CD8-positive, alpha-beta memory T cell (primary cell): ENCODE measurements at regions not wholly inside any gene's neighbourhood (a gene's known extent, or its start where the extent isn't known, plus 50 kb on each side); places are given as distances from the start of the nearest gene placed in this dataset.

ENCODE experiments used
- CTCF ChIA-PET: fragments of 350-600 bp; sonication (Branson Sonifier 250); formaldehyde crosslinking; loops from one replicate; lab custom pipeline; 2021; ENCODE audit warnings: antibody characterized with exemption; lab: Charles Lee
- POLR2A ChIA-PET: fragments of 350-600 bp; sonication (Branson Sonifier 250); formaldehyde crosslinking; loops from one replicate; lab custom pipeline; 2021; ENCODE audit warnings: antibody characterized with exemption; lab: Charles Lee
- DNase-seq, 5 donors: peaks; one replicate each; pipeline versions ENCODE4 v3.0.0 to v3.0.0-alpha.2; 2020 to 2022; ENCODE audit warnings: mixed read lengths in 1 of 5
- H3K27ac ChIP-seq: one replicate; pipeline ENCODE4 v1.7.0; 2013; ENCODE audit warnings: low read depth, mild to moderate bottlenecking, low read length, moderate library complexity
- H3K27me3 ChIP-seq: 2 replicates; pipeline ENCODE4 v1.7.0; 2013; ENCODE audit warnings: low read length, mild to moderate bottlenecking; ENCODE audit not compliant: insufficient read depth, poor library complexity, severe bottlenecking
- H3K36me3 ChIP-seq: 2 replicates; pipeline ENCODE4 v1.7.0; 2013; ENCODE audit warnings: mild to moderate bottlenecking, low read length, moderate library complexity; ENCODE audit not compliant: insufficient read depth
- H3K4me1 ChIP-seq: 2 replicates; pipeline ENCODE4 v1.7.0; 2013; ENCODE audit warnings: mild to moderate bottlenecking, low read length, moderate library complexity; ENCODE audit not compliant: insufficient read depth
- H3K4me3 ChIP-seq: 2 replicates; pipeline ENCODE4 v1.7.0; 2013; ENCODE audit warnings: mild to moderate bottlenecking, low read length
- H3K9me3 ChIP-seq: 2 replicates; pipeline ENCODE4 v1.7.0; 2013; ENCODE audit warnings: mild to moderate bottlenecking, low read length
- H3K27ac Mint-ChIP-seq, 8 donors: one replicate each; pipeline ENCODE4 v1.8.0; 2020 to 2021; ENCODE audit warnings: mixed read lengths in 8 of 8, mild to moderate bottlenecking in 6 of 8, inconsistent platforms in 3 of 8, moderate library complexity in 3 of 8
- H3K27me3 Mint-ChIP-seq, 2 donors: one replicate each; pipeline ENCODE4 v1.8.0; 2020 to 2021; ENCODE audit warnings: mixed read lengths in 2 of 2, mild to moderate bottlenecking in 1 of 2, moderate library complexity in 1 of 2
- H3K36me3 Mint-ChIP-seq, 3 donors: one replicate each; pipeline ENCODE4 v1.8.0; 2020 to 2021; ENCODE audit warnings: mixed read lengths in 3 of 3, inconsistent platforms in 1 of 3, mild to moderate bottlenecking in 1 of 3
- H3K4me1 Mint-ChIP-seq, 3 donors: one replicate each; pipeline ENCODE4 v1.8.0; 2020 to 2021; ENCODE audit warnings: mixed read lengths in 3 of 3, inconsistent platforms in 1 of 3, mild to moderate bottlenecking in 1 of 3
- H3K4me3 Mint-ChIP-seq, 7 donors: one replicate each; pipeline ENCODE4 v1.8.0; 2020 to 2021; ENCODE audit warnings: mixed read lengths in 7 of 7, mild to moderate bottlenecking in 6 of 7, moderate library complexity in 4 of 7, inconsistent platforms in 2 of 7
- H3K9me3 Mint-ChIP-seq, 5 donors: one replicate each; pipeline ENCODE4 v1.8.0; 2020 to 2022; ENCODE audit warnings: mixed read lengths in 5 of 5, mild to moderate bottlenecking in 3 of 5, moderate library complexity in 2 of 5, inconsistent platforms in 1 of 5

- Mint-ChIP-seq H3K4me1 (no peaks in the 10 kb centered on the region), H3K27me3 (peaks cover 0 to 5% of the 10 kb centered on the region in 2 donors), H3K4me3 (no peak overlapping the region), H3K27ac (peak overlapping the region in 1 of 8 donors; percentile 12), H3K36me3 (no peaks in the 10 kb centered on the region), H3K9me3 (no peaks in the 10 kb centered on the region)
- DNase-seq = no peak
- no peaks in the 10 kb centered on the region for H3K36me3 ChIP-seq
- no peak overlapping the region for H3K4me3 ChIP-seq
- H3K27ac ChIP-seq = no peak overlapping the region
- ChIA-PET CTCF (no interaction called here), POLR2A (interaction anchor here (0.7 kb wide), 1 partner anchor 1225 kb away, joined by 5 read pairs; no protein-coding TSS in a partner anchor)
- no peaks in the 10 kb centered on the region for H3K9me3 ChIP-seq
- no peaks in the 10 kb centered on the region for H3K27me3 ChIP-seq
- no peaks in the 10 kb centered on the region for H3K4me1 ChIP-seq
These were observed 249.3 kb upstream of the PFKP start for GRCh38 chr10:2817940-2818636.

- Histone ChIP-seq H3K27ac (no peak overlapping the region), H3K36me3 (no peaks in the 10 kb centered on the region), H3K4me3 (no peak overlapping the region), H3K9me3 (no peaks in the 10 kb centered on the region), H3K27me3 (no peaks in the 10 kb centered on the region), H3K4me1 (no peaks in the 10 kb centered on the region)
- Mint-ChIP-seq H3K27ac (no peak overlapping the region), H3K9me3 (peaks cover 0 to 4% (median 2%) of the 10 kb centered on the region in 5 donors), H3K4me1 (no peaks in the 10 kb centered on the region), H3K27me3 (peaks cover 0 to 5% of the 10 kb centered on the region in 2 donors), H3K4me3 (no peak overlapping the region), H3K36me3 (no peaks in the 10 kb centered on the region)
- ChIA-PET POLR2A (no interaction called here), CTCF (no interaction called here)
- DNase-seq = no peak
These were observed 253.7 kb upstream of the PFKP start for GRCh38 chr10:2813693-2814092.

GRCh38 chr10:2813286-2813685 lies 254.1 kb upstream of the PFKP start:
- Histone ChIP-seq H3K9me3 (no peaks in the 10 kb centered on the region), H3K27me3 (no peaks in the 10 kb centered on the region), H3K4me1 (no peaks in the 10 kb centered on the region), H3K4me3 (no peak overlapping the region), H3K27ac (no peak overlapping the region), H3K36me3 (no peaks in the 10 kb centered on the region)
- peaks cover 0 to 4% (median 2%) of the 10 kb centered on the region in 5 donors for H3K9me3 Mint-ChIP-seq
- no peak overlapping the region for H3K4me3 Mint-ChIP-seq
- DNase-seq = no peak
- H3K27me3 Mint-ChIP-seq = peaks cover 0 to 5% of the 10 kb centered on the region in 2 donors
- H3K36me3 Mint-ChIP-seq = no peaks in the 10 kb centered on the region
- no peak overlapping the region for H3K27ac Mint-ChIP-seq
- H3K4me1 Mint-ChIP-seq = no peaks in the 10 kb centered on the region
- ChIA-PET POLR2A (no interaction called here), CTCF (no interaction called here)

- no peak overlapping the region for H3K4me3 ChIP-seq
- no peaks in the 10 kb centered on the region for H3K36me3 ChIP-seq
- H3K9me3 ChIP-seq = no peaks in the 10 kb centered on the region
- peaks cover 0 to 7% (median 2%) of the 10 kb centered on the region in 5 donors for H3K9me3 Mint-ChIP-seq
- H3K27me3 ChIP-seq = no peaks in the 10 kb centered on the region
- H3K27ac ChIP-seq = no peak overlapping the region
- no peak overlapping the region for H3K4me3 Mint-ChIP-seq
- DNase-seq = no peak
- H3K4me1 ChIP-seq = no peaks in the 10 kb centered on the region
- CTCF ChIA-PET = no interaction called here
- H3K36me3 Mint-ChIP-seq = no peaks in the 10 kb centered on the region
- no peaks in the 10 kb centered on the region for H3K27me3 Mint-ChIP-seq
- no peaks in the 10 kb centered on the region for H3K4me1 Mint-ChIP-seq
- peak overlapping the region in 1 of 8 donors; percentile 39 for H3K27ac Mint-ChIP-seq
- POLR2A ChIA-PET = no interaction called here
These were observed 254.7 kb upstream of the PFKP start for GRCh38 chr10:2812631-2813030.

- Histone ChIP-seq H3K4me1 (no peaks in the 10 kb centered on the region), H3K27ac (no peak overlapping the region), H3K27me3 (no peaks in the 10 kb centered on the region), H3K9me3 (no peaks in the 10 kb centered on the region), H3K36me3 (no peaks in the 10 kb centered on the region), H3K4me3 (no peak overlapping the region)
- H3K36me3 Mint-ChIP-seq = no peaks in the 10 kb centered on the region
- H3K27me3 Mint-ChIP-seq = peaks cover 7 to 9% of the 10 kb centered on the region in 2 donors
- H3K4me3 Mint-ChIP-seq = no peak overlapping the region
- ChIA-PET POLR2A (no interaction called here), CTCF (no interaction called here)
- no peaks in the 10 kb centered on the region for H3K4me1 Mint-ChIP-seq
- peaks cover 0 to 9% (median 5%) of the 10 kb centered on the region in 5 donors for H3K9me3 Mint-ChIP-seq
- DNase-seq = no peak
- H3K27ac Mint-ChIP-seq = no peak overlapping the region
These were observed 267.2 kb upstream of the PFKP start for GRCh38 chr10:2800178-2800577.

- H3K27ac Mint-ChIP-seq = no peak overlapping the region
- H3K9me3 ChIP-seq = no peaks in the 10 kb centered on the region
- peaks cover 3 to 11% (median 8%) of the 10 kb centered on the region in 5 donors for H3K9me3 Mint-ChIP-seq
- H3K36me3 Mint-ChIP-seq = no peaks in the 10 kb centered on the region
- H3K27me3 ChIP-seq = no peaks in the 10 kb centered on the region
- H3K27me3 Mint-ChIP-seq = peaks cover 5 to 9% of the 10 kb centered on the region in 2 donors
- ChIA-PET POLR2A (no interaction called here), CTCF (no interaction called here)
- no peaks in the 10 kb centered on the region for H3K4me1 ChIP-seq
- H3K27ac ChIP-seq = no peak overlapping the region
- no peak overlapping the region for H3K4me3 ChIP-seq
- no peaks in the 10 kb centered on the region for H3K4me1 Mint-ChIP-seq
- DNase-seq = no peak
- no peak overlapping the region for H3K4me3 Mint-ChIP-seq
- H3K36me3 ChIP-seq = no peaks in the 10 kb centered on the region
These were observed 268.9 kb upstream of the PFKP start for GRCh38 chr10:2798336-2799022.

GRCh38 chr10:2791774-2792443 lies 275.4 kb upstream of the PFKP start:
- Mint-ChIP-seq H3K27ac (peak overlapping the region in 1 of 8 donors; percentile 15), H3K4me3 (no peak overlapping the region), H3K9me3 (peaks cover 3 to 11% (median 6%) of the 10 kb centered on the region in 5 donors), H3K36me3 (no peaks in the 10 kb centered on the region), H3K4me1 (peaks cover 0 to 8% (median 3%) of the 10 kb centered on the region in 3 donors), H3K27me3 (peaks cover 0 to 2% of the 10 kb centered on the region in 2 donors)
- Histone ChIP-seq H3K9me3 (no peaks in the 10 kb centered on the region), H3K27me3 (no peaks in the 10 kb centered on the region), H3K27ac (no peak overlapping the region), H3K4me1 (no peaks in the 10 kb centered on the region), H3K36me3 (no peaks in the 10 kb centered on the region), H3K4me3 (no peak overlapping the region)
- no peak for DNase-seq
- CTCF ChIA-PET = no interaction called here
- POLR2A ChIA-PET = no interaction called here
